Osteoblast (primary cell): ENCODE measurements at regions not wholly inside any gene's neighbourhood (a gene's known extent, or its start where the extent isn't known, plus 50 kb on each side); places are given as distances from the start of the nearest gene placed in this dataset.

ENCODE experiments used
- DNase-seq: peaks from one replicate; pipeline ENCODE4 v3.0.0; 2011; ENCODE audit warnings: low spot score, mixed read lengths; ENCODE audit not compliant: insufficient read length; ENCODE audit errors: missing footprints
- H2AFZ ChIP-seq: 2 replicates; pipeline ENCODE4 v1.6.0; 2011; ENCODE audit warnings: mild to moderate bottlenecking, low read length
- H3K27ac ChIP-seq: 2 replicates; pipeline ENCODE4 v1.5.1; 2011; ENCODE audit warnings: mild to moderate bottlenecking, low read depth, low read length, moderate library complexity
- H3K27me3 ChIP-seq: 2 replicates; pipeline ENCODE4 v1.6.0; 2012; ENCODE audit warnings: mild to moderate bottlenecking, control low read depth, inconsistent platforms, low read length, moderate library complexity; ENCODE audit not compliant: insufficient read depth
- H3K36me3 ChIP-seq: 2 replicates; pipeline ENCODE4 v1.5.1; 2011; ENCODE audit warnings: mild to moderate bottlenecking, low read length, control low read depth, moderate library complexity; ENCODE audit not compliant: insufficient read depth
- H3K4me1 ChIP-seq: 2 replicates; pipeline ENCODE4 v1.5.1; 2011; ENCODE audit warnings: mild to moderate bottlenecking, low read length, control low read depth, moderate library complexity; ENCODE audit not compliant: insufficient read depth
- H3K4me2 ChIP-seq: 2 replicates; pipeline ENCODE4 v1.6.0; 2011; ENCODE audit warnings: mild to moderate bottlenecking, low read length; ENCODE audit not compliant: insufficient read depth
- H3K4me3 ChIP-seq: fragments of 200-600 bp; sonication (generic); 3 replicates; pipeline ENCODE4 v1.5.1; 2012; ENCODE audit warnings: mild to moderate bottlenecking, low read length, inconsistent platforms; ENCODE audit not compliant: insufficient read depth
- H3K79me2 ChIP-seq: 2 replicates; pipeline ENCODE4 v1.6.0; 2012; ENCODE audit warnings: mild to moderate bottlenecking, low read length, control low read depth, inconsistent platforms; ENCODE audit not compliant: insufficient read depth
- H3K9me3 ChIP-seq: 2 replicates; pipeline ENCODE4 v1.5.1; 2011; ENCODE audit warnings: low read depth, low read length, control low read depth
- H4K20me1 ChIP-seq: 2 replicates; pipeline ENCODE4 v1.6.0; 2012; ENCODE audit warnings: mild to moderate bottlenecking, low read length, control low read depth; ENCODE audit not compliant: insufficient read depth
- TF ChIP-seq, protein P1 (sequence below): IDR thresholded peaks from 2 replicates; pipeline ENCODE4 v1.5.1; 2011; ENCODE audit warnings: mild to moderate bottlenecking, low read depth, low read length, moderate library complexity; ENCODE audit errors: extremely low read depth

DNA sequence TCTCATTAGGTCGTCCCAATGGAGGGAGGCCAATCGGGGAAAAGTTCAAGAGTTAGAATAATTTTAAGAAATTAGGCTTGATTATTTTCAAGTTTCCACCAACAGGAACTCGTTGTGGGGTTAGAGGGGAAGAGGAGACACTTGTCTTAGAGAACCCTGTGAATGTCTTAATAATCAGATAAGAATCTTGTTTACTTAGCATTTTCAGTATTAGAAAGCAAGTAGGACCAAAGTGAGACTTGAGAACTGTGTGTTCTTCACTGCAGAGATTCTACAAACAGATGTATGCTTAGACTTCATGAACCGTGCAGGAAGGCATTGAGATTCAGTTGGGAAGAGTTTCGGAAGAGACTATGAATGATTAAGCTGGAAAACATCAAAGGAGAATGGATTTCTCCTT lies 69.0 kb upstream of the HMHB1 start:
- TF ChIP-seq, protein P1, sequence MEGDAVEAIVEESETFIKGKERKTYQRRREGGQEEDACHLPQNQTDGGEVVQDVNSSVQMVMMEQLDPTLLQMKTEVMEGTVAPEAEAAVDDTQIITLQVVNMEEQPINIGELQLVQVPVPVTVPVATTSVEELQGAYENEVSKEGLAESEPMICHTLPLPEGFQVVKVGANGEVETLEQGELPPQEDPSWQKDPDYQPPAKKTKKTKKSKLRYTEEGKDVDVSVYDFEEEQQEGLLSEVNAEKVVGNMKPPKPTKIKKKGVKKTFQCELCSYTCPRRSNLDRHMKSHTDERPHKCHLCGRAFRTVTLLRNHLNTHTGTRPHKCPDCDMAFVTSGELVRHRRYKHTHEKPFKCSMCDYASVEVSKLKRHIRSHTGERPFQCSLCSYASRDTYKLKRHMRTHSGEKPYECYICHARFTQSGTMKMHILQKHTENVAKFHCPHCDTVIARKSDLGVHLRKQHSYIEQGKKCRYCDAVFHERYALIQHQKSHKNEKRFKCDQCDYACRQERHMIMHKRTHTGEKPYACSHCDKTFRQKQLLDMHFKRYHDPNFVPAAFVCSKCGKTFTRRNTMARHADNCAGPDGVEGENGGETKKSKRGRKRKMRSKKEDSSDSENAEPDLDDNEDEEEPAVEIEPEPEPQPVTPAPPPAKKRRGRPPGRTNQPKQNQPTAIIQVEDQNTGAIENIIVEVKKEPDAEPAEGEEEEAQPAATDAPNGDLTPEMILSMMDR: no peak
- H3K27ac ChIP-seq: no peak overlapping the region
- DNase-seq: no peak
- H3K36me3 ChIP-seq: no peaks in the 10 kb centered on the region
- no peaks in the 10 kb centered on the region for H3K9me3 ChIP-seq
- no peaks in the 10 kb centered on the region for H3K79me2 ChIP-seq
- H3K4me1 ChIP-seq: peaks cover 8% of the 10 kb centered on the region
- no peak overlapping the region for H3K4me3 ChIP-seq
- H4K20me1 ChIP-seq: no peaks in the 10 kb centered on the region
- no peak overlapping the region for H2AFZ ChIP-seq
- no peaks in the 10 kb centered on the region for H3K27me3 ChIP-seq
- no peak overlapping the region for H3K4me2 ChIP-seq

DNA sequence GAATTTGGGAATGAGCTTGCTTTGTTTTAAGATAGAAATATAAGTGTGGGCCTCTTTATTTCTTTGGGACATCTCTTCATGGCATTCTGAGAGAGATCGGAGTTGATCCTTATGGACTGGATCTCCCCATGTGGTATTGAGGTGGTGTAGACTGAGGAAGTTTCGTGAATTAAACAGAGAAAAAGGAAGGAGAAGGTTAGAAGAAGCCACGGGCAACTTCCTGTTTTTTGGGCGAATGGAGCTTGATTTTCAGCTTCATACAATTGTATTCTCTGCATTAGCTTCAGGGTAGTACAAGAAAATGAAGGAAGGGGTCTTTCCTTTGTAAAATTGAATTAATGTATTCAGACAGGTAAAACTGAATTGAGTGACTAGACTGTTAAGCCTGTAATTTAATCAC lies 70.5 kb upstream of the HMHB1 start:
- Histone ChIP-seq H3K4me3 (no peak overlapping the region), H3K27ac (no peak overlapping the region), H3K36me3 (no peaks in the 10 kb centered on the region), H3K27me3 (no peaks in the 10 kb centered on the region), H3K4me2 (no peak overlapping the region), H3K9me3 (no peaks in the 10 kb centered on the region), H3K4me1 (peaks cover 8% of the 10 kb centered on the region), H3K79me2 (no peaks in the 10 kb centered on the region), H2AFZ (no peak overlapping the region), H4K20me1 (no peaks in the 10 kb centered on the region)
- no peak for DNase-seq
- TF ChIP-seq, protein P1: no peak

DNA sequence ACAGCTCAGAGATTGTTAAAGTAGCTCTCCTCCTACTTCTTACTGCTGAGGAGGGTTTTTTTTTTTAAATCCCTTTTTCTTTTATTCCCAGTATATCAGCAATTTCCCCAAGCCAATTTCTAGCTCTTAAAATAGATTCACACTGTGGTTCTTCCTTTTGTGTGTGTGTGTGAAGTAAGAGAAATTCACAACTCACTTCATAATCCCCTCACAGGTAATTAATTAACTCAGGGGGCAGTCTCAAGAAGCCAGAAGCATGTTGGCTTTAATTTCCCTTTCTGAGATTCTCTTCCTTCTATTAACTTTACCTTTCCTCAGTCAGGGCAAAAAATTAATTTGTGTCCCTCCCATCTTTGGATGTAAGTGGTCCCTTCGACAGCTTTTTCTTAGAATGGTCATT lies 71.0 kb upstream of the HMHB1 start:
- DNase-seq: no peak
- no peak overlapping the region for H3K4me3 ChIP-seq
- no peak overlapping the region for H3K27ac ChIP-seq
- H4K20me1 ChIP-seq: no peaks in the 10 kb centered on the region
- no peaks in the 10 kb centered on the region for H3K79me2 ChIP-seq
- H3K9me3 ChIP-seq: no peaks in the 10 kb centered on the region
- no peaks in the 10 kb centered on the region for H3K36me3 ChIP-seq
- no peaks in the 10 kb centered on the region for H3K27me3 ChIP-seq
- no peak overlapping the region for H2AFZ ChIP-seq
- TF ChIP-seq, protein P1: no peak
- no peak overlapping the region for H3K4me2 ChIP-seq
- H3K4me1 ChIP-seq: peaks cover 8% of the 10 kb centered on the region

DNA sequence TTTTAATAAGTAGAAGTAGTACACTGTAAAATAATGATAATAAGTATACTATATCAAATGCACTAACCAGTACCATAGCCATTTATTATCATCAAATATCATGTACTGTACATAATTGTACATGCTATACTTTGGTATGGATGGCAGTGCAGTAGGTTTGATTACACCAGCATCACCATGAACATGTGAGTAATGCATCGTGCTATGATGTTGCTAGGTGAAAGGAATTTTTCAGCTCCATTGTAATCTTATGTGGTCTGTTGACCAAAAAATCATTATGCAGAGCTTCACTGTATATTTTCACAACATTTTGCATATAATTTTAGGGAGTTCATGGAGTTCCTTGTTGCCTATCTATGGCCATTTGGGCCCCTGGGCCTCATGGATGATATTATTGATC lies 72.2 kb upstream of the HMHB1 start:
- Histone ChIP-seq H3K4me1 (peaks cover 8% of the 10 kb centered on the region), H3K79me2 (no peaks in the 10 kb centered on the region), H3K4me3 (no peak overlapping the region), H2AFZ (no peak overlapping the region), H3K9me3 (no peaks in the 10 kb centered on the region), H4K20me1 (no peaks in the 10 kb centered on the region), H3K36me3 (no peaks in the 10 kb centered on the region), H3K4me2 (no peak overlapping the region), H3K27me3 (no peaks in the 10 kb centered on the region), H3K27ac (no peak overlapping the region)
- TF ChIP-seq, protein P1: no peak
- DNase-seq: no peak
